ENCODE measurements at regions not wholly inside any gene's neighbourhood (a gene's known extent, or its start where the extent isn't known, plus 50 kb on each side); places are given as distances from the start of the nearest gene placed in this dataset.

DNA sequence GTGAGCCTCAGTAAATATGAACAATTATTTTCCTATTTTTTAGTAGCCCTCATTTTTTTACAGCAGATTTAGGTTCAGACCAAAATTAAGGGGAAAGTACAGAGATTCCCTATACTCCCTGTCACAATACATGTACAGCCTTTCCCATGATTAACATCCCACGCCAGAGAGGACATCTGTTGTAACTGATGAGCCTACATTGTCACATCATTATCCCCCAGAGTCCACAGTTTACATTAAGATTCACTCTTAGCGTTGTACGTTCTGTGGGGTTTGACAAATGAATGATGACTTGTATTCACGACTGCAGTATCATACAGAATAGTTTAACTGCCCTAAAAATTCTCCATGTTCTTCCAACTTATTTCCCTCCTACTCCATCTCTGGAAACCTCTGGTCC lies 262.3 kb upstream of the MSX2 start:
- peaks cover 0 to 3% (median 0%) of the 10 kb centered on the region in 4 donors for H3K9me3 ChIP-seq (ENCODE audit: control insufficient read depth in 4 of 4, low read length in 3 of 4)
- WGBS = 61% methylated on average over 4 of the region's 4 CpGs
- no peaks in the 10 kb centered on the region for H3K4me1 ChIP-seq (ENCODE audit: control insufficient read depth in 4 of 4, insufficient read depth in 4 of 4, low read length in 3 of 4)
- no peak for DNase-seq (ENCODE audit: low spot score)
- no peaks in the 10 kb centered on the region for H3K36me3 ChIP-seq (ENCODE audit: control insufficient read depth in 4 of 4, insufficient read depth in 3 of 4, low read depth in 1 of 4, low read length in 3 of 4)
- TF ChIP-seq, protein P1, sequence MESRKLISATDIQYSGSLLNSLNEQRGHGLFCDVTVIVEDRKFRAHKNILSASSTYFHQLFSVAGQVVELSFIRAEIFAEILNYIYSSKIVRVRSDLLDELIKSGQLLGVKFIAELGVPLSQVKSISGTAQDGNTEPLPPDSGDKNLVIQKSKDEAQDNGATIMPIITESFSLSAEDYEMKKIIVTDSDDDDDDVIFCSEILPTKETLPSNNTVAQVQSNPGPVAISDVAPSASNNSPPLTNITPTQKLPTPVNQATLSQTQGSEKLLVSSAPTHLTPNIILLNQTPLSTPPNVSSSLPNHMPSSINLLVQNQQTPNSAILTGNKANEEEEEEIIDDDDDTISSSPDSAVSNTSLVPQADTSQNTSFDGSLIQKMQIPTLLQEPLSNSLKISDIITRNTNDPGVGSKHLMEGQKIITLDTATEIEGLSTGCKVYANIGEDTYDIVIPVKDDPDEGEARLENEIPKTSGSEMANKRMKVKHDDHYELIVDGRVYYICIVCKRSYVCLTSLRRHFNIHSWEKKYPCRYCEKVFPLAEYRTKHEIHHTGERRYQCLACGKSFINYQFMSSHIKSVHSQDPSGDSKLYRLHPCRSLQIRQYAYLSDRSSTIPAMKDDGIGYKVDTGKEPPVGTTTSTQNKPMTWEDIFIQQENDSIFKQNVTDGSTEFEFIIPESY (IDR thresholded peaks at IDR 0.05) = no peak
- TF ChIP-seq HNF4A (conservative IDR thresholded peaks at IDR 0.05) (no peak), SP1 (IDR thresholded peaks at IDR 0.05) (no peak), EGR1 (IDR thresholded peaks at IDR 0.05; ENCODE audit: low read depth in 2 of 2) (no peak), FOXA2 (IDR thresholded peaks at IDR 0.05) (no peak), RXRA (IDR thresholded peaks at IDR 0.05) (no peak), HNF4G (IDR thresholded peaks at IDR 0.05) (no peak), GABPA (IDR thresholded peaks at IDR 0.05 in 1 of 2, conservative IDR thresholded peaks at IDR 0.05 in 1 of 2) (no peak), NR2F2 (IDR thresholded peaks at IDR 0.05) (no peak), YY1 (IDR thresholded peaks at IDR 0.05) (no peak), RAD21 (IDR thresholded peaks at IDR 0.05) (no peak), JUND (IDR thresholded peaks at IDR 0.05) (no peak), FOXA1 (IDR thresholded peaks at IDR 0.05) (no peak)
- TF ChIP-seq, protein P2, sequence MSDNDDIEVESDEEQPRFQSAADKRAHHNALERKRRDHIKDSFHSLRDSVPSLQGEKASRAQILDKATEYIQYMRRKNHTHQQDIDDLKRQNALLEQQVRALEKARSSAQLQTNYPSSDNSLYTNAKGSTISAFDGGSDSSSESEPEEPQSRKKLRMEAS (IDR thresholded peaks at IDR 0.05) = no peak
- TF ChIP-seq, protein P3, sequence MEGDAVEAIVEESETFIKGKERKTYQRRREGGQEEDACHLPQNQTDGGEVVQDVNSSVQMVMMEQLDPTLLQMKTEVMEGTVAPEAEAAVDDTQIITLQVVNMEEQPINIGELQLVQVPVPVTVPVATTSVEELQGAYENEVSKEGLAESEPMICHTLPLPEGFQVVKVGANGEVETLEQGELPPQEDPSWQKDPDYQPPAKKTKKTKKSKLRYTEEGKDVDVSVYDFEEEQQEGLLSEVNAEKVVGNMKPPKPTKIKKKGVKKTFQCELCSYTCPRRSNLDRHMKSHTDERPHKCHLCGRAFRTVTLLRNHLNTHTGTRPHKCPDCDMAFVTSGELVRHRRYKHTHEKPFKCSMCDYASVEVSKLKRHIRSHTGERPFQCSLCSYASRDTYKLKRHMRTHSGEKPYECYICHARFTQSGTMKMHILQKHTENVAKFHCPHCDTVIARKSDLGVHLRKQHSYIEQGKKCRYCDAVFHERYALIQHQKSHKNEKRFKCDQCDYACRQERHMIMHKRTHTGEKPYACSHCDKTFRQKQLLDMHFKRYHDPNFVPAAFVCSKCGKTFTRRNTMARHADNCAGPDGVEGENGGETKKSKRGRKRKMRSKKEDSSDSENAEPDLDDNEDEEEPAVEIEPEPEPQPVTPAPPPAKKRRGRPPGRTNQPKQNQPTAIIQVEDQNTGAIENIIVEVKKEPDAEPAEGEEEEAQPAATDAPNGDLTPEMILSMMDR (IDR thresholded peaks at IDR 0.05; ENCODE audit: low read depth, low read length, missing input control) = no peak
- TF ChIP-seq, protein P4, sequence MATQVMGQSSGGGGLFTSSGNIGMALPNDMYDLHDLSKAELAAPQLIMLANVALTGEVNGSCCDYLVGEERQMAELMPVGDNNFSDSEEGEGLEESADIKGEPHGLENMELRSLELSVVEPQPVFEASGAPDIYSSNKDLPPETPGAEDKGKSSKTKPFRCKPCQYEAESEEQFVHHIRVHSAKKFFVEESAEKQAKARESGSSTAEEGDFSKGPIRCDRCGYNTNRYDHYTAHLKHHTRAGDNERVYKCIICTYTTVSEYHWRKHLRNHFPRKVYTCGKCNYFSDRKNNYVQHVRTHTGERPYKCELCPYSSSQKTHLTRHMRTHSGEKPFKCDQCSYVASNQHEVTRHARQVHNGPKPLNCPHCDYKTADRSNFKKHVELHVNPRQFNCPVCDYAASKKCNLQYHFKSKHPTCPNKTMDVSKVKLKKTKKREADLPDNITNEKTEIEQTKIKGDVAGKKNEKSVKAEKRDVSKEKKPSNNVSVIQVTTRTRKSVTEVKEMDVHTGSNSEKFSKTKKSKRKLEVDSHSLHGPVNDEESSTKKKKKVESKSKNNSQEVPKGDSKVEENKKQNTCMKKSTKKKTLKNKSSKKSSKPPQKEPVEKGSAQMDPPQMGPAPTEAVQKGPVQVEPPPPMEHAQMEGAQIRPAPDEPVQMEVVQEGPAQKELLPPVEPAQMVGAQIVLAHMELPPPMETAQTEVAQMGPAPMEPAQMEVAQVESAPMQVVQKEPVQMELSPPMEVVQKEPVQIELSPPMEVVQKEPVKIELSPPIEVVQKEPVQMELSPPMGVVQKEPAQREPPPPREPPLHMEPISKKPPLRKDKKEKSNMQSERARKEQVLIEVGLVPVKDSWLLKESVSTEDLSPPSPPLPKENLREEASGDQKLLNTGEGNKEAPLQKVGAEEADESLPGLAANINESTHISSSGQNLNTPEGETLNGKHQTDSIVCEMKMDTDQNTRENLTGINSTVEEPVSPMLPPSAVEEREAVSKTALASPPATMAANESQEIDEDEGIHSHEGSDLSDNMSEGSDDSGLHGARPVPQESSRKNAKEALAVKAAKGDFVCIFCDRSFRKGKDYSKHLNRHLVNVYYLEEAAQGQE (IDR thresholded peaks at IDR 0.05) = no peak
- TF ChIP-seq, protein P5, sequence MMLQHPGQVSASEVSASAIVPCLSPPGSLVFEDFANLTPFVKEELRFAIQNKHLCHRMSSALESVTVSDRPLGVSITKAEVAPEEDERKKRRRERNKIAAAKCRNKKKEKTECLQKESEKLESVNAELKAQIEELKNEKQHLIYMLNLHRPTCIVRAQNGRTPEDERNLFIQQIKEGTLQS (IDR thresholded peaks at IDR 0.05) = no peak
- no peaks in the 10 kb centered on the region for H3K27me3 ChIP-seq (ENCODE audit: control insufficient read depth in 4 of 4, insufficient read depth in 4 of 4, low read length in 3 of 4)
- H3K9ac ChIP-seq (ENCODE audit: low read depth in 1 of 2, low read length in 2 of 2) = no peak overlapping the region
- no peak overlapping the region for H3K4me3 ChIP-seq (ENCODE audit: low read depth in 1 of 3, low read length in 3 of 3)
- no peak overlapping the region for H3K27ac ChIP-seq (ENCODE audit: low read depth in 1 of 2, low read length in 2 of 2)
